GM21576 (cell line): ENCODE measurements at regions not wholly inside any gene's neighbourhood (a gene's known extent, or its start where the extent isn't known, plus 50 kb on each side); places are given as distances from the start of the nearest gene placed in this dataset.
"Not testable (repeated sequence)": the region's sequence is repeated elsewhere in the genome, so short reads cannot be mapped to it uniquely, and the experiment has no call there.

Experiments used
- ATAC-seq: cut with Tn5 transposase; IDR thresholded peaks from one replicate; pipeline ENCODE4 v1.9.1; 2021; ENCODE audit warnings: mild to moderate bottlenecking, moderate library complexity; ENCODE audit not compliant: unreplicated experiment

- ATAC-seq = no peak
Observed at GRCh38 chr10:121316432-121316831, 281.8 kb downstream of the FGFR2 start.

DNA sequence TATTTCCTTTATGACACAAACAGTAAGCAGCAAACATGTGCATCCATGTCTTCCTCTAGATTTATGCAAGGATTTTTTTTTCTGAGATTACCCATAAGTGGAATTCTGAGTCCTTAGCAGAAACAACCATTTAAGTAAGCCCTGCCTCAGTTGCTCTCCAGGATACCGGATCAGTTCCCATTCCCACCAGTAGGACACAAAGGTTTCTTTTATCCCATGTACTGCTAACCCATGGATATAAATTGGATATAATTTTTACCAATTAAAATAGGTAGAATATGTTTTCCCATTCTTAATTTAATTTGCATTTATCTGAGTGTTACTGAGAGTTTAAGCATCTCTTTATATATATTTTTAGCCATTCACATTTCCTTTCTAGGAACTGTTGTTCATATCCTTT is 280.9 kb downstream of the FGFR2 start:
- no peak for ATAC-seq

DNA sequence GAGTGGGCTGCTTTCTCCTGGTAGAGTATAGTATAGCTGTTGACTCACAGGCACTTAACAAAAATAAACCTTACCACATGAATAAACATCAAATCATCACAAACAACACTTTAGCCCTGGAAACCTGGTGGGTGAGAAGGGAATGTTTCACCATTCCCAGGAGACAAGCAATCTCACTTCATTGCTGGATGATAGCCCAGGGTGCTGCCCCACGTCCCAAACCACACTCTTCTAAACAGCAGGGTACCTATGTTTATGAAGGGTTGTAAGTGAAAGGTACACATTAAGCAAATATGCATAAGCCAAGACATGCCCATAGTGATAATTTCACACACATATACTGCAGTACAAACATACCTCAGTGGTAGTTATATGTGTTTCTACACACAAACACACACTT is 276.2 kb downstream of the FGFR2 start:
- ATAC-seq = no peak

DNA sequence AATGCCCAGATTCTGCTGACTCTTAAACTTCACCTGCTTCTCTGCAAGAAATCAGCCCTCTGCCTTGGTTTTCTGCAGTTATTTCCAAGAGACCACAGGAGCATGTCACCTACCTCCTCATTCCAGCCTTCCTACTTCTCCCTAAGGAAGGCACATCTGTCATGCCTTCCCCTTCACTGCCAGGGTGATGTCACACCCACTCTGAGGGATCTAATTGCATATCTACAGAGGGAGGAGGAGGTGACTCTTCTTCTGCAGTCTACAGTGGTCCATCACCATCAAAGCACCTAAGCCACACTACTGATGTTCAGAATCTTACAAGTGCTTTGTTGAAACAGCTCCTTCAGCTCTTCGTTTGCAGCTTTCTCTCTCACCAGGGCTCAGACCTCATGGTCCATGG is 275.5 kb downstream of the FGFR2 start:
- no peak for ATAC-seq

DNA sequence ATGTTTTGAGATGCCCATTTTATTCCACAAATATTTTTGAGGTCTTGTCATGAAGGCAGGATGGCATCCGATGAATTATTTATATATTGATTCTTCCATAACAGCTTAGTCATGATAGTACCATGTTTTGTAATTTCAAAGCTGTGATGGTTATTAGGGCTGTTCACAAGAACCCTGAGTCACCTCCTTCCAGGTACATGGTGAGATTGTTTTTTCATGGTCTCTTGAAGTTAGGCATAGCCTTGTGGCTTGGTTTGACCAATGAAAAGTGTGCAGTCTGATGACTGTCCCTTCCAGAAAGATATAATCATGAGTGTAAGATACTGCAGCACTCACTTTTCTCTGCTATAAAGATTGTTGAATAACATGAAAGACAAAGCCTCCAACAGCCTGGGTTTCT is 274.8 kb downstream of the FGFR2 start:
- no peak for ATAC-seq

GRCh38 chr10:121324678-121325213 is 273.5 kb downstream of the FGFR2 start:
- no peak for ATAC-seq

GRCh38 chr10:121325490-121326231 is 272.6 kb downstream of the FGFR2 start:
- ATAC-seq = no peak

DNA sequence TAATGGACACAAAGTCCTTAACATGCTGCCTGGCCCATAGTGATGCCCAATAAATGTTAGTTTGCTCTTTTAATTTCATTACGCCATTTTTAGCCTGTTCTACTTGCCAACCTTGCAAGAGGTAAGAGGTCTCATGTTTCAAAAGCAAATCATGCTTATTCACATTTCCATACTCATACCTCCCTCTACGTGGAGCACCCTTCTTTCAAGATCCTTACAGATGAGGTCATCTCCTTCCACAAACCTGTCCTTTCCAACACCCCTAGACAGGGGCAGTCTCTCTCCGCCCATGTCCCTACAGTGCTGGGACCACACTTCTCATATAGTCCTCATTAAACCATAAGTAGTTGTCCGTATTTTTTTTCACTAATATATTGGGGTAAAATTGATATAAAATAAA is 271.3 kb downstream of the FGFR2 start:
- no peak for ATAC-seq

GRCh38 chr10:121327727-121328126 is 270.5 kb downstream of the FGFR2 start:
- no peak for ATAC-seq

DNA sequence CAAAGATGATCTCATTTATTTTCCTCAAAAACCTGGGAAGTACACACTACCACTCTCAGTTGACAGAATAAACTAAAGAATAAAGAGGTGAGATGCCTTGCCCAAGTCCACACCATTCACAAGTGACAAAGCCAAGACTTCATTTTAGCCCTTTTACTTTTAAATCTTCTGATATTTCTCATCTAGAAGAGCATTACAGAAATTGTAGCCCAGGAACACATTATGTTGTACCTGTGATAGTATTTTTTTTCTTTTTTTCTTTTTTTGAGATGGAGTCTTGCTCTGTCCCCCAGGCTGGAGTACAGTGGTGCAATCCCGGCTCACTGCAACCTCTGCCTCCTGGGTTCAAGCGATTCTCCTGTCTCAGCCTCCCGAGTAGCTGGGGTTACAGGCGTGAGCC is 268.6 kb downstream of the FGFR2 start:
- ATAC-seq = not testable (repeated sequence)

GRCh38 chr10:121330563-121330962 is 267.7 kb downstream of the FGFR2 start:
- ATAC-seq = no peak

GRCh38 chr10:121332353-121332752 is 265.9 kb downstream of the FGFR2 start:
- ATAC-seq = no peak

GRCh38 chr10:121332829-121333765 is 265.1 kb downstream of the FGFR2 start:
- no peak for ATAC-seq

DNA sequence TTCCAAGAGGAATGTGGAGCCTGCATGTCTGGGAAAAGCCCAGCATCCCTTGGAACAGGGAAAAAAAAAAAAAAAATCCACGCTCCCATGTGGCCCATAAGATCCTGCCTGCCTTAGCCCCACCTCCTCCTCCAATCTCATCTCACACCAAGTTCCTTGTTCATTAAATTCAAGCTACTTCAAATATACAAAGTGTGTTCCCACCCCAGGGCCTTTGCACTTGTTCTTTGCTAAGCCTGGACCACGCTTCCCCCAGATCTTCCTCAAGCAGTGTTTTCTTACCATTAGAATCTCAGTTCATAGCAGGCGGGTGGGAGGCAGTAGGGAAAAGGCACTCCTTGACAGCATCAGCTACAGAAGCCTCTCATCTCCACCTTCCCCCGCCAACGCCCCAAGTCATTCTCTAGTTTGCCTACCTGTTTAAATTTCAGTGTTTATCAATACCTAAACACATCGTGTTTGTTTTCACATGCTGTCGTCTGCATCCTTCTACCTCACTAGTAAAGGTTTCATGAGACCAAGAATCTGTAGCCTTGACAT is 262.8 kb downstream of the FGFR2 start:
- ATAC-seq = no peak

DNA sequence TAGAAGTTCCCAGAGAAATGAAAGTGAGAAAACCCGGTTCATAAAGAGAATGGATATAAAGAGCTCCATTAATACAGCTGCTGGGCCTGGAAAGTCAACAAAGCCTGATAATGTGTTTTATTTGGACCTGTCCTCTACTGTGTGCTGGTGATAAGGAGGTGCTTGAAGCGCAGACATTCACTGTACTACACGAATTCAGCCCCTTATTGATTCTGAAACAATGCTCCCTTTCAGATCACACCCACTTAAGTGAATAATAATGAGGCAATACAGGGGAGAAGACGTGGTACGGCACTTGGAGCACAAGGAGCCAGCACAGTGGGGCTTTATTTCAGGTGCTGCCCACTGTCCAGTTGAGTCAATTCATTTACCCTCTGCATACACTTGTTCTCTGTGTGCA is 260.8 kb downstream of the FGFR2 start:
- ATAC-seq = no peak

DNA sequence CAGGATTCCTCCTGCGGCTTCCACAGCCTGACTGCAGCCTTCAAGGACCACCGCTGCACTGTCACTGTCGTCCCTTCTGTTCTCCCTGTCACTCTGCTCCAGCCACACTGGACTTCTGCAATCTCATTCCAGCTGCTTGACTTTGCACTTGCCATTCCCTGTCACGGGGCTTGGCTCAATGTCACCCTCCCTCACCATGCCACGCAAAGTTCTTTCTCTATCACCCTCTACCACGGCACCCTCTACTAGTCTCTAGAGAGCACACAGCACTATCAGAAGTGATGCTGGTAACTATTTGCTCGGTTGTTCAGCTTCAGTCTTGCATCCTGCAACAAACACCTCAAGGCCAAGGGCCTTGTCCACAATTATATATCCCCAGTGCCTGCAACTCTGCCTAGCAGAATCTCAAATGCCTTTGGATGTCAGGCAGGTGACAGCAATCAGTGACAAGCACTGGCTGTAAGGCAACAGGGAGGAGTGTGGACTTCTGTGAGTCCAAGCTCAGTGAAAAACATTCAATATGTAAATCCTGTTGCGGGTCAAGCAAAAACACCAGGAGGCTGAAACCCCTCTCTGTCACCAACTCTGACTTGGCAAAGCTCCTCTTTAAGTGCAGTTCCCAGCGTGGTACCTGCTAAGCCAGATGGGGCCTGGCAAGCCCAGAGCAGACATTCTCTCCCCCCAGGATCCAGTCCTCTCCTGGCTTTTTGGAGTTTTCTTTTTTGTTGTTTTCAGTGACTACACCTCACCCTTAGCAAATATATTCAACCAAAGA is 259.9 kb downstream of the FGFR2 start:
- ATAC-seq = no peak

DNA sequence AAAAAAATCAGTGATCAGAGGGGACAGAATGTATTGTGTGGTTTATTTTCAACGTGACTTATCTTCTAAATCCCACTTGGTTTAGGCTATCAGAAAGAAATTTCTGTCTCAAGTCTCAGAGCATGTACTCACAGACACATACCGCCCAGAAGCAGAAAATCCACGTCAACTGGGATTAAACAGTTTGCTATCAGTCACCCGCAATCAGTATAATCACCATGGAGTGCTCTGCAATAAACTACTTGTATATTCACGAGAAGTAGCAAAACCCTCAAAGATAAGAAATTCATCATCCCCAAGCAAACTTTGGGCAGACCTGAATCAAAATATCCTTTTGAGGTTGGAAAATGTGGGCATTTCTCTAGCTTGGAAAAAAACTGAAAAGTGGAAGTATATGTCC is 259.1 kb downstream of the FGFR2 start:
- no peak for ATAC-seq

GRCh38 chr10:121340271-121340831 is 257.9 kb downstream of the FGFR2 start:
- ATAC-seq = no peak

GRCh38 chr10:121351540-121351939 is 246.7 kb downstream of the FGFR2 start:
- ATAC-seq = no peak

- ATAC-seq = no peak
Observed at GRCh38 chr10:121352231-121352855, 245.9 kb downstream of the FGFR2 start.
